ENCODE measurements at regions not wholly inside any gene's neighbourhood (a gene's known extent, or its start where the extent isn't known, plus 50 kb on each side); places are given as distances from the start of the nearest gene placed in this dataset.

DNA sequence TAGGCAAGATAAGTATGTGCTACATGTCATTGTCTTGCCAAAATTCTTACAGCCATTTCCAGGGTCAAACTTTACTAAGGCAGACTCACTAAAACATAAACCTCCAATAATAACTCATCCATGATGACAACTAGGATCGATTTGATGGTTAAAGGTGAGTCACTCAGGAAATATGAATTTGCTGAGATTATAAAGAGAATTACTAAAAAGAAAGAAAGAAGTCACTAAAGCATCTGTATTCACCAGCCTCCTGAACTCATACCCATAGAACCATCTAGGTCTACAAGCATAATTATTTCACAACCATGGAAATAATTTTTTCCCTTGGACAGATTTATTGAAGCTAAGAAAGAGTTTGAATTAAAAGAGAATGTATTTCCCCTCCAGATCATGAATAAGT, 258.6 kb downstream of the TLE1 start:
- Histone ChIP-seq H3K27me3 (no peaks in the 10 kb centered on the region), H3F3A (ENCODE audit: low read depth) (peaks cover 5% of the 10 kb centered on the region), H2AFZ (replicated peaks) (no peak overlapping the region), H3K4me3 (no peak overlapping the region), H4K20me1 (ENCODE audit: low read depth) (no peaks in the 10 kb centered on the region), H3K9ac (no peak overlapping the region), H3K4me2 (no peak overlapping the region), H3K79me2 (ENCODE audit: low read depth) (no peaks in the 10 kb centered on the region), H3K9me3 (ENCODE audit: low read depth) (peaks cover 23% of the 10 kb centered on the region), H3K36me3 (peaks cover 4% of the 10 kb centered on the region), H3K27ac (no peak overlapping the region), H3K4me1 (no peaks in the 10 kb centered on the region)
- peaks cover 2% of the 10 kb centered on the region for H3K27me3 Mint-ChIP-seq (ENCODE audit: insufficient read depth, low read depth)
- no peaks in the 10 kb centered on the region for H3K36me3 Mint-ChIP-seq
- H3K27ac Mint-ChIP-seq = no peak overlapping the region
- TF ChIP-seq EZH2 (IDR thresholded peaks at IDR 0.05) (no peak), EZH2phosphoT487 (IDR thresholded peaks at IDR 0.05) (no peak)
- TF ChIP-seq, protein P1, sequence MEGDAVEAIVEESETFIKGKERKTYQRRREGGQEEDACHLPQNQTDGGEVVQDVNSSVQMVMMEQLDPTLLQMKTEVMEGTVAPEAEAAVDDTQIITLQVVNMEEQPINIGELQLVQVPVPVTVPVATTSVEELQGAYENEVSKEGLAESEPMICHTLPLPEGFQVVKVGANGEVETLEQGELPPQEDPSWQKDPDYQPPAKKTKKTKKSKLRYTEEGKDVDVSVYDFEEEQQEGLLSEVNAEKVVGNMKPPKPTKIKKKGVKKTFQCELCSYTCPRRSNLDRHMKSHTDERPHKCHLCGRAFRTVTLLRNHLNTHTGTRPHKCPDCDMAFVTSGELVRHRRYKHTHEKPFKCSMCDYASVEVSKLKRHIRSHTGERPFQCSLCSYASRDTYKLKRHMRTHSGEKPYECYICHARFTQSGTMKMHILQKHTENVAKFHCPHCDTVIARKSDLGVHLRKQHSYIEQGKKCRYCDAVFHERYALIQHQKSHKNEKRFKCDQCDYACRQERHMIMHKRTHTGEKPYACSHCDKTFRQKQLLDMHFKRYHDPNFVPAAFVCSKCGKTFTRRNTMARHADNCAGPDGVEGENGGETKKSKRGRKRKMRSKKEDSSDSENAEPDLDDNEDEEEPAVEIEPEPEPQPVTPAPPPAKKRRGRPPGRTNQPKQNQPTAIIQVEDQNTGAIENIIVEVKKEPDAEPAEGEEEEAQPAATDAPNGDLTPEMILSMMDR (IDR thresholded peaks at IDR 0.05) = no peak
- no peak overlapping the region for H3K4me3 Mint-ChIP-seq
- H3K9me3 Mint-ChIP-seq = peaks cover 32% of the 10 kb centered on the region
- no peaks in the 10 kb centered on the region for H3K4me1 Mint-ChIP-seq
- DNase-seq (ENCODE audit: low spot score) = no peak

DNA sequence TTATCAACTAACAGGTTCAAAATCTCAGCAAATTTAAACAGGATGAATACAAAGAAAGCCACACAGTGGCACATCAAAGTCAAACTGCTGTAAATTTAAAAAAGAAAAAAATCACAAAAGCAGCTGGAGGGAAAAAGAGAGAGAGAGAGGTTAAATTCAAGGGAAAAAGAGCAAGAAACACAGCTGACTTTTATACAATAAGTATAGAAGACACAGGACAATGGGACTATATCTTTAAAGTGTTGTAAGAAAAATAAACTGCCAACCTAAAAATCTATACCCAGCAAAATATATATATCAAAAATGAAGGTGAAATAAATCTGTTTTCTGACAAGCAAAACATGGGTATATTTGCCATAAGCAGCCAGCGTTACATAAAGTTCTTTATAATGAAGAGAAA, 261.5 kb downstream of the TLE1 start:
- H3K27ac ChIP-seq = no peak overlapping the region
- TF ChIP-seq EZH2 (IDR thresholded peaks at IDR 0.05) = no peak
- TF ChIP-seq, protein P1 (IDR thresholded peaks at IDR 0.05) = no peak
- no peak for TF ChIP-seq EZH2phosphoT487 (IDR thresholded peaks at IDR 0.05)
- DNase-seq (ENCODE audit: low spot score) = no peak
- peaks cover 2% of the 10 kb centered on the region for H3K27me3 Mint-ChIP-seq (ENCODE audit: insufficient read depth, low read depth)
- no peak overlapping the region for H3K9ac ChIP-seq
- H3K4me1 Mint-ChIP-seq = no peaks in the 10 kb centered on the region
- H3K36me3 ChIP-seq = peaks cover 4% of the 10 kb centered on the region
- no peaks in the 10 kb centered on the region for H3K36me3 Mint-ChIP-seq
- no peaks in the 10 kb centered on the region for H3K79me2 ChIP-seq (ENCODE audit: low read depth)
- no peak overlapping the region for H3K4me3 ChIP-seq
- no peaks in the 10 kb centered on the region for H4K20me1 ChIP-seq (ENCODE audit: low read depth)
- H3K4me2 ChIP-seq = no peak overlapping the region
- no peak overlapping the region for H3K4me3 Mint-ChIP-seq
- H3K27me3 ChIP-seq = no peaks in the 10 kb centered on the region
- H3F3A ChIP-seq (ENCODE audit: low read depth) = peaks cover 5% of the 10 kb centered on the region
- H3K9me3 ChIP-seq (ENCODE audit: low read depth) = peaks cover 23% of the 10 kb centered on the region
- no peaks in the 10 kb centered on the region for H3K4me1 ChIP-seq
- no peak overlapping the region for H3K27ac Mint-ChIP-seq
- peaks cover 36% of the 10 kb centered on the region for H3K9me3 Mint-ChIP-seq
- no peak overlapping the region for H2AFZ ChIP-seq (replicated peaks)

DNA sequence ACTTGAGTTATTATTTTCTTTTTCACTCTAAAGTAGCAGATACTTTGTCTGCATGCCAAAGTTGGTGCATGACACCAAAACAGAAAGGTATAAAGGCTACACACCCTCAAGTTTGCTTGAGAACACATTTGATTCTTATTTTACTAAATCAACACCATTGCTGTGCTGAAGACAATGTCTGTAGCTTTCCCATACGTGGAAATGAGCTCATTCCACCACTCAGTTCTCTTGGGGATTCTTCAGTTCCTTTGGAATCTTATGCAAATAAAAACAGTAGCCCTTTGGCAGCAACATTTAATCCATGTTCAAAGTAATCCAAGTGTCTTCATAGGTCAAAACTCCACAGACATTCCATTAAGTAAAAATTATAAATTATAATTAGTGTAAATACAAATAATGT, 264.9 kb downstream of the TLE1 start:
- Histone ChIP-seq H3F3A (ENCODE audit: low read depth) (peaks cover 5% of the 10 kb centered on the region), H2AFZ (replicated peaks) (no peak overlapping the region), H3K4me1 (no peaks in the 10 kb centered on the region), H3K27me3 (no peaks in the 10 kb centered on the region), H4K20me1 (ENCODE audit: low read depth) (no peaks in the 10 kb centered on the region), H3K79me2 (ENCODE audit: low read depth) (no peaks in the 10 kb centered on the region), H3K4me3 (no peak overlapping the region), H3K27ac (no peak overlapping the region), H3K4me2 (no peak overlapping the region), H3K9me3 (ENCODE audit: low read depth) (peaks cover 14% of the 10 kb centered on the region), H3K9ac (no peak overlapping the region), H3K36me3 (no peaks in the 10 kb centered on the region)
- Mint-ChIP-seq H3K4me1 (no peaks in the 10 kb centered on the region), H3K27ac (no peak overlapping the region), H3K27me3 (ENCODE audit: insufficient read depth, low read depth) (peaks cover 2% of the 10 kb centered on the region), H3K4me3 (no peak overlapping the region), H3K9me3 (peaks cover 36% of the 10 kb centered on the region), H3K36me3 (no peaks in the 10 kb centered on the region)
- TF ChIP-seq, protein P1 (IDR thresholded peaks at IDR 0.05) = no peak
- no peak for TF ChIP-seq EZH2 (IDR thresholded peaks at IDR 0.05)
- TF ChIP-seq EZH2phosphoT487 (IDR thresholded peaks at IDR 0.05) = no peak
- no peak for DNase-seq (ENCODE audit: low spot score)

Data from neural progenitor cell (in vitro differentiated cells).